OCI-LY1 (cell line): ENCODE measurements at regions not wholly inside any gene's neighbourhood (a gene's known extent, or its start where the extent isn't known, plus 50 kb on each side); places are given as distances from the start of the nearest gene placed in this dataset.

Experiments
- H2AFZ ChIP-seq: fragments of 200-600 bp; sonication (generic), shearing (Covaris generic); 2 replicates; pipeline ENCODE4 v1.6.0; 2014; ENCODE audit warnings: antibody characterized with exemption, mild to moderate bottlenecking, low read length
- H3F3A ChIP-seq: fragments of 200-600 bp; sonication (generic), shearing (Covaris generic); 2 replicates; pipeline ENCODE4 v1.6.0; 2014; ENCODE audit warnings: mild to moderate bottlenecking, antibody characterized with exemption, low read length, moderate library complexity; ENCODE audit not compliant: insufficient read depth
- H3K27ac ChIP-seq: fragments of 200-600 bp; sonication (generic); 2 replicates; pipeline ENCODE4 v1.5.1; 2014; ENCODE audit warnings: low read length, mixed run types, mild to moderate bottlenecking, low read depth; ENCODE audit not compliant: poor library complexity, severe bottlenecking
- H3K27me3 ChIP-seq: fragments of 200-600 bp; sonication (generic); 2 replicates; pipeline ENCODE4 v1.6.0; 2014; ENCODE audit warnings: antibody characterized with exemption, mild to moderate bottlenecking, low read length, moderate library complexity; ENCODE audit not compliant: insufficient read depth
- H3K36me3 ChIP-seq: fragments of 200-600 bp; sonication (generic); 2 replicates; pipeline ENCODE4 v1.6.1; 2014; ENCODE audit warnings: mild to moderate bottlenecking, antibody characterized with exemption, low read length, moderate library complexity, mixed read lengths; ENCODE audit not compliant: insufficient read depth
- H3K4me1 ChIP-seq: fragments of 200-600 bp; sonication (generic); 2 replicates; pipeline ENCODE4 v1.5.1; 2014; ENCODE audit warnings: mild to moderate bottlenecking, low read length, moderate library complexity; ENCODE audit not compliant: insufficient read depth, severe bottlenecking
- H3K4me2 ChIP-seq: fragments of 200-600 bp; sonication (generic), shearing (Covaris generic); 2 replicates; pipeline ENCODE4 v1.6.1; 2014; ENCODE audit warnings: low read length
- H3K4me3 ChIP-seq: fragments of 200-600 bp; sonication (generic); 2 replicates; pipeline ENCODE4 v1.5.1; 2014; ENCODE audit warnings: low read length, low read depth, mild to moderate bottlenecking, mixed read lengths; ENCODE audit not compliant: poor library complexity, severe bottlenecking
- H3K79me2 ChIP-seq: fragments of 200-600 bp; shearing (Covaris generic); 2 replicates; pipeline ENCODE4 v1.6.1; 2016; ENCODE audit warnings: mixed run types, low read length, mixed read lengths; ENCODE audit not compliant: insufficient read depth
- H3K9ac ChIP-seq: fragments of 200-600 bp; sonication (generic), shearing (Covaris generic); 2 replicates; pipeline ENCODE4 v1.6.1; 2014; ENCODE audit warnings: mild to moderate bottlenecking, low read length, mixed read lengths
- H3K9me2 ChIP-seq: fragments of 200-600 bp; sonication (generic), shearing (Covaris generic); 2 replicates; pipeline ENCODE4 v1.6.1; 2014; ENCODE audit warnings: low read depth, mild to moderate bottlenecking, low read length, mixed read lengths
- H3K9me3 ChIP-seq: fragments of 200-600 bp; shearing (Covaris generic); 2 replicates; pipeline ENCODE4 v1.6.1; 2014; ENCODE audit warnings: low read length, mixed read lengths
- H4K20me1 ChIP-seq: fragments of 200-600 bp; sonication (generic), shearing (Covaris generic); 2 replicates; pipeline ENCODE4 v1.6.0; 2016; ENCODE audit warnings: mild to moderate bottlenecking, low read length; ENCODE audit not compliant: insufficient read depth
- EZH2 ChIP-seq: fragments of 200-600 bp; sonication (generic), shearing (Covaris generic); IDR thresholded peaks from 2 replicates; pipeline ENCODE4 v1.8.0; 2017; ENCODE audit warnings: borderline replicate concordance, mixed run types, mild to moderate bottlenecking, antibody characterized with exemption, low read length, moderate library complexity, mixed read lengths
- TF ChIP-seq, protein P1 (sequence below): fragments of 200-600 bp; sonication (generic), shearing (Covaris generic); IDR thresholded peaks from 2 replicates; pipeline ENCODE4 v1.5.1; 2017; ENCODE audit warnings: mild to moderate bottlenecking, antibody characterized with exemption, low read length, moderate library complexity, mixed read lengths

DNA sequence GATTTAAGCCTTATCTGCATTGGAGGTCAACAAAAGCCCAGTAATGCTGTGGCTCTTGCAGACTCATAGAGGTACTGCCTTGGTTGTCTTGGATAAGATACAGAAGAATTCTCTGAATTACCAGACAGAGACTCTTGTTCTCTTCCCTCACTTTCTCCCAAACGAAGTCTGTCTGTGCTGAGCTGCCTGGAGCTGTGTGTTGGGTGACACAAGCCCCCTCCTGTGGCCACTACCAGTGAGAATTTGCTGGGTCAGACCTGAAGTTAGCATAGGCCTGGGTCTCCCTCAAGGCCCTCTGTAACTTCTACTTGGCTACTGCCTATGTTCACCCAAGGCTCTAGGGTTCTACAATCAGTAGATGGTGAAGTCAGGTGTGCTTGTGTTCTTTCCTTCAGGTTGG lies 413.0 kb downstream of the PCDH20 start:
- H3K4me2 ChIP-seq = no peak overlapping the region
- TF ChIP-seq, protein P1, sequence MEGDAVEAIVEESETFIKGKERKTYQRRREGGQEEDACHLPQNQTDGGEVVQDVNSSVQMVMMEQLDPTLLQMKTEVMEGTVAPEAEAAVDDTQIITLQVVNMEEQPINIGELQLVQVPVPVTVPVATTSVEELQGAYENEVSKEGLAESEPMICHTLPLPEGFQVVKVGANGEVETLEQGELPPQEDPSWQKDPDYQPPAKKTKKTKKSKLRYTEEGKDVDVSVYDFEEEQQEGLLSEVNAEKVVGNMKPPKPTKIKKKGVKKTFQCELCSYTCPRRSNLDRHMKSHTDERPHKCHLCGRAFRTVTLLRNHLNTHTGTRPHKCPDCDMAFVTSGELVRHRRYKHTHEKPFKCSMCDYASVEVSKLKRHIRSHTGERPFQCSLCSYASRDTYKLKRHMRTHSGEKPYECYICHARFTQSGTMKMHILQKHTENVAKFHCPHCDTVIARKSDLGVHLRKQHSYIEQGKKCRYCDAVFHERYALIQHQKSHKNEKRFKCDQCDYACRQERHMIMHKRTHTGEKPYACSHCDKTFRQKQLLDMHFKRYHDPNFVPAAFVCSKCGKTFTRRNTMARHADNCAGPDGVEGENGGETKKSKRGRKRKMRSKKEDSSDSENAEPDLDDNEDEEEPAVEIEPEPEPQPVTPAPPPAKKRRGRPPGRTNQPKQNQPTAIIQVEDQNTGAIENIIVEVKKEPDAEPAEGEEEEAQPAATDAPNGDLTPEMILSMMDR = no peak
- TF ChIP-seq EZH2 = no peak
- no peak overlapping the region for H3K27ac ChIP-seq
- no peaks in the 10 kb centered on the region for H3K9me3 ChIP-seq
- H3K4me1 ChIP-seq = no peaks in the 10 kb centered on the region
- no peak overlapping the region for H2AFZ ChIP-seq
- no peaks in the 10 kb centered on the region for H3K27me3 ChIP-seq
- H3K36me3 ChIP-seq = no peaks in the 10 kb centered on the region
- H3K9me2 ChIP-seq = no peaks in the 10 kb centered on the region
- no peak overlapping the region for H3K9ac ChIP-seq
- no peak overlapping the region for H3K4me3 ChIP-seq
- H3K79me2 ChIP-seq = no peaks in the 10 kb centered on the region
- H3F3A ChIP-seq = no peaks in the 10 kb centered on the region
- H4K20me1 ChIP-seq = no peaks in the 10 kb centered on the region

- Histone ChIP-seq H3F3A (no peaks in the 10 kb centered on the region), H3K9ac (no peak overlapping the region), H4K20me1 (no peaks in the 10 kb centered on the region), H3K4me1 (no peaks in the 10 kb centered on the region), H2AFZ (no peak overlapping the region), H3K4me2 (no peak overlapping the region), H3K27ac (no peak overlapping the region), H3K27me3 (no peaks in the 10 kb centered on the region), H3K36me3 (no peaks in the 10 kb centered on the region), H3K9me2 (no peaks in the 10 kb centered on the region), H3K9me3 (no peaks in the 10 kb centered on the region), H3K79me2 (no peaks in the 10 kb centered on the region), H3K4me3 (no peak overlapping the region)
- no peak for TF ChIP-seq EZH2
- TF ChIP-seq, protein P1 = peak; percentile 63
Observed at GRCh38 chr13:60990032-60990733, 425.5 kb downstream of the PCDH20 start.

- no peaks in the 10 kb centered on the region for H3K36me3 ChIP-seq
- H3K9me2 ChIP-seq = no peaks in the 10 kb centered on the region
- H3K27ac ChIP-seq = no peak overlapping the region
- no peaks in the 10 kb centered on the region for H3K4me1 ChIP-seq
- H3K27me3 ChIP-seq = no peaks in the 10 kb centered on the region
- no peaks in the 10 kb centered on the region for H3K79me2 ChIP-seq
- H3K9me3 ChIP-seq = no peaks in the 10 kb centered on the region
- H3K4me3 ChIP-seq = no peak overlapping the region
- no peak overlapping the region for H2AFZ ChIP-seq
- no peak overlapping the region for H3K9ac ChIP-seq
- H3K4me2 ChIP-seq = no peak overlapping the region
- TF ChIP-seq, protein P1 = no peak
- no peak for TF ChIP-seq EZH2
- H3F3A ChIP-seq = no peaks in the 10 kb centered on the region
- H4K20me1 ChIP-seq = no peaks in the 10 kb centered on the region
Observed at GRCh38 chr13:60986301-60986700, 429.3 kb downstream of the PCDH20 start.
